ENCODE measurements at regions not wholly inside any gene's neighbourhood (a gene's known extent, or its start where the extent isn't known, plus 50 kb on each side); places are given as distances from the start of the nearest gene placed in this dataset.

- Histone ChIP-seq H3K79me2 (ENCODE audit: insufficient read depth, low read length) (no peaks in the 10 kb centered on the region), H2BK120ac (ENCODE audit: low read depth, low read length, poor library complexity, severe bottlenecking) (no peak overlapping the region), H3K9me3 (ENCODE audit: control insufficient read depth, low read depth, low read length) (no peaks in the 10 kb centered on the region), H3K23me2 (ENCODE audit: insufficient read length, low read depth, low read length, poor library complexity, severe bottlenecking) (no peaks in the 10 kb centered on the region), H4K8ac (replicated peaks; ENCODE audit: insufficient read length, low read depth, low read length) (no peak overlapping the region), H4K5ac (ENCODE audit: insufficient read length, low read depth, low read length) (no peak overlapping the region), H2BK20ac (ENCODE audit: low read depth, low read length, poor library complexity, severe bottlenecking) (no peak overlapping the region), H2AK5ac (ENCODE audit: insufficient read length, low read length) (no peak overlapping the region), H4K91ac (ENCODE audit: insufficient read length, low read depth, low read length) (no peak overlapping the region), H2AFZ (ENCODE audit: low read length) (no peak overlapping the region), H4K20me1 (ENCODE audit: control insufficient read depth, insufficient read depth, insufficient read length) (no peaks in the 10 kb centered on the region), H3K14ac (ENCODE audit: insufficient read depth, low read length) (no peak overlapping the region), H3K4ac (ENCODE audit: low read depth, low read length) (no peak overlapping the region), H3K18ac (ENCODE audit: insufficient read length, low read depth, low read length) (no peak overlapping the region), H3K4me2 (ENCODE audit: insufficient read depth, insufficient read length, low read length) (no peak overlapping the region), H2BK12ac (ENCODE audit: insufficient read length, low read depth, low read length) (no peak overlapping the region), H3K56ac (ENCODE audit: insufficient read length, low read depth, low read length) (no peak overlapping the region), H3K4me1 (ENCODE audit: insufficient read depth, low read length) (no peaks in the 10 kb centered on the region), H2BK15ac (ENCODE audit: low read depth, low read length) (no peak overlapping the region), H3K9ac (ENCODE audit: extremely low read depth, insufficient read length, low read length) (no peak overlapping the region), H3K79me1 (ENCODE audit: insufficient read depth, low read depth, low read length, poor library complexity, severe bottlenecking) (no peaks in the 10 kb centered on the region), H3T11ph (ENCODE audit: low read length) (no peak overlapping the region), H2BK5ac (ENCODE audit: insufficient read length, low read length) (no peak overlapping the region), H3K27me3 (ENCODE audit: insufficient read depth, low read length) (no peaks in the 10 kb centered on the region), H3K27ac (ENCODE audit: insufficient read length, low read depth, low read length) (no peak overlapping the region), H3K23ac (ENCODE audit: insufficient read length, low read depth, low read length) (no peak overlapping the region)
- Mint-ChIP-seq H3K27me3 (ENCODE audit: low read depth) (peaks cover 1% of the 10 kb centered on the region; the same call in 1 of the 2 replicates), H3K4me3 (no peak overlapping the region), H3K27ac (no peak overlapping the region), H3K9me3 (no peaks in the 10 kb centered on the region), H3K4me1 (peaks cover 7% of the 10 kb centered on the region in 2 experiments), H3K36me3 (ENCODE audit: insufficient read depth in 1 of 3, low read depth in 3 of 3) (no peaks in the 10 kb centered on the region; a peak in 1 of 7 replicates)
- TF ChIP-seq, protein P1, sequence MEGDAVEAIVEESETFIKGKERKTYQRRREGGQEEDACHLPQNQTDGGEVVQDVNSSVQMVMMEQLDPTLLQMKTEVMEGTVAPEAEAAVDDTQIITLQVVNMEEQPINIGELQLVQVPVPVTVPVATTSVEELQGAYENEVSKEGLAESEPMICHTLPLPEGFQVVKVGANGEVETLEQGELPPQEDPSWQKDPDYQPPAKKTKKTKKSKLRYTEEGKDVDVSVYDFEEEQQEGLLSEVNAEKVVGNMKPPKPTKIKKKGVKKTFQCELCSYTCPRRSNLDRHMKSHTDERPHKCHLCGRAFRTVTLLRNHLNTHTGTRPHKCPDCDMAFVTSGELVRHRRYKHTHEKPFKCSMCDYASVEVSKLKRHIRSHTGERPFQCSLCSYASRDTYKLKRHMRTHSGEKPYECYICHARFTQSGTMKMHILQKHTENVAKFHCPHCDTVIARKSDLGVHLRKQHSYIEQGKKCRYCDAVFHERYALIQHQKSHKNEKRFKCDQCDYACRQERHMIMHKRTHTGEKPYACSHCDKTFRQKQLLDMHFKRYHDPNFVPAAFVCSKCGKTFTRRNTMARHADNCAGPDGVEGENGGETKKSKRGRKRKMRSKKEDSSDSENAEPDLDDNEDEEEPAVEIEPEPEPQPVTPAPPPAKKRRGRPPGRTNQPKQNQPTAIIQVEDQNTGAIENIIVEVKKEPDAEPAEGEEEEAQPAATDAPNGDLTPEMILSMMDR (conservative IDR thresholded peaks at IDR 0.05), result no peak
- WGBS (ENCODE audit: extremely low coverage, insufficient read length, low lambda C conversion rate), result no CpG with 5 or more reads among the region's 5 CpGs
- no peak for DNase-seq
Measured at GRCh38 chr12:126873701-126874100, 1393.3 kb upstream of the TMEM132C start.

Measured in H9 (cell line).